GM19025 (cell line): ENCODE measurements at regions not wholly inside any gene's neighbourhood (a gene's known extent, or its start where the extent isn't known, plus 50 kb on each side); places are given as distances from the start of the nearest gene placed in this dataset.
"Not testable (repeated sequence)": the region's sequence is repeated elsewhere in the genome, so short reads cannot be mapped to it uniquely, and the experiment has no call there.

ENCODE experiments used
- ATAC-seq: cut with Tn5 transposase; IDR thresholded peaks from one replicate; pipeline ENCODE4 v1.9.1; 2021; ENCODE audit warnings: mild to moderate bottlenecking, low read depth, moderate library complexity; ENCODE audit not compliant: unreplicated experiment

GRCh38 chr7:84941936-84942335 lies 244.9 kb downstream of the SEMA3D start:
- no peak for ATAC-seq

- no peak for ATAC-seq
Observed at GRCh38 chr7:84941291-84941690, 245.6 kb downstream of the SEMA3D start.

GRCh38 chr7:84939888-84940287 lies 247.0 kb downstream of the SEMA3D start:
- ATAC-seq: no peak

- ATAC-seq: no peak
Observed at GRCh38 chr7:84939442-84939841, 247.4 kb downstream of the SEMA3D start.

- ATAC-seq: no peak
Observed at GRCh38 chr7:84924353-84924752, 262.5 kb downstream of the SEMA3D start.

GRCh38 chr7:84923348-84923747 lies 263.5 kb downstream of the SEMA3D start:
- no peak for ATAC-seq

GRCh38 chr7:84921154-84921553 lies 265.7 kb downstream of the SEMA3D start:
- no peak for ATAC-seq

- not testable (repeated sequence) for ATAC-seq
Observed at GRCh38 chr7:84916973-84917372, 269.9 kb downstream of the SEMA3D start.

GRCh38 chr7:84916161-84916560 lies 270.7 kb downstream of the SEMA3D start:
- ATAC-seq: no peak

- no peak for ATAC-seq
Observed at GRCh38 chr7:84914598-84914997, 272.3 kb downstream of the SEMA3D start.

GRCh38 chr7:84913731-84914130 lies 273.1 kb downstream of the SEMA3D start:
- ATAC-seq: no peak

- ATAC-seq: no peak
Observed at GRCh38 chr7:84912993-84913635, 273.7 kb downstream of the SEMA3D start.

GRCh38 chr7:84912537-84912936 lies 274.3 kb downstream of the SEMA3D start:
- no peak for ATAC-seq

GRCh38 chr7:84912018-84912417 lies 274.8 kb downstream of the SEMA3D start:
- ATAC-seq: no peak

- ATAC-seq: no peak
Observed at GRCh38 chr7:84911077-84911476, 275.8 kb downstream of the SEMA3D start.

- not testable (repeated sequence) for ATAC-seq
Observed at GRCh38 chr7:84910322-84910721, 276.5 kb downstream of the SEMA3D start.

GRCh38 chr7:84908196-84908793 lies 278.6 kb downstream of the SEMA3D start:
- no peak for ATAC-seq

- no peak for ATAC-seq
Observed at GRCh38 chr7:84906889-84907288, 280.0 kb downstream of the SEMA3D start.

GRCh38 chr7:84904561-84904960 lies 282.3 kb downstream of the SEMA3D start:
- ATAC-seq: no peak

GRCh38 chr7:84901366-84901765 lies 285.5 kb downstream of the SEMA3D start:
- ATAC-seq: no peak

GRCh38 chr7:84900215-84900614 lies 286.6 kb downstream of the SEMA3D start:
- no peak for ATAC-seq

GRCh38 chr7:84895563-84895962 lies 291.3 kb downstream of the SEMA3D start:
- ATAC-seq: no peak
